Hematopoietic multipotent progenitor cell (in vitro differentiated cells): ENCODE measurements at regions not wholly inside any gene's neighbourhood (a gene's known extent, or its start where the extent isn't known, plus 50 kb on each side); places are given as distances from the start of the nearest gene placed in this dataset.
"Not testable (repeated sequence)": the region's sequence is repeated elsewhere in the genome, so short reads cannot be mapped to it uniquely, and the experiment has no call there.

Experiments used
- DNase-seq, 3 donors: peaks; one replicate each; pipeline ENCODE4 v3.0.0-alpha.2; 2011 to 2015; ENCODE audit warnings: low read depth in 2 of 3, low spot score in 2 of 3

GRCh38 chr3:86378829-86379228 is 612.1 kb downstream of the VGLL3 start:
- no peak for DNase-seq

- DNase-seq = not testable (repeated sequence)
These were observed 655.4 kb downstream of the VGLL3 start for GRCh38 chr3:86335566-86335965.

DNA sequence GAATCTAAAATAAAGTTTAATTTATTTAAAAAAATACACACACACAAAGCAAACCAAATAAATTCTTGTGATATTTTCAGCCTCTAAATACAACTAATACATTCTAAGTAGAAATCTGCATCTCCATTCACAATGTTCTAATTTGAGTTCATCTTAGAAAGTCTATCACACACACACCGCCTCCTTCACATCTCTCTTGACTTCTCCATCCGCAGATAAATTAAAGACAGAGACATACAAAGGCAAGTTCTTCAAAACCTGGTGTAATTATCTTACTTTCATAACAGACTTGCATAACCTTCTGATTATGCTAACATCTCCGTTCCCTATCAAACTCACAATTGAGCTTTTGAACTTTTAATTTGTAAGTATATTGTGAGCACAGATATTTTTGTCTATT is 657.3 kb downstream of the VGLL3 start:
- DNase-seq = no peak

DNA sequence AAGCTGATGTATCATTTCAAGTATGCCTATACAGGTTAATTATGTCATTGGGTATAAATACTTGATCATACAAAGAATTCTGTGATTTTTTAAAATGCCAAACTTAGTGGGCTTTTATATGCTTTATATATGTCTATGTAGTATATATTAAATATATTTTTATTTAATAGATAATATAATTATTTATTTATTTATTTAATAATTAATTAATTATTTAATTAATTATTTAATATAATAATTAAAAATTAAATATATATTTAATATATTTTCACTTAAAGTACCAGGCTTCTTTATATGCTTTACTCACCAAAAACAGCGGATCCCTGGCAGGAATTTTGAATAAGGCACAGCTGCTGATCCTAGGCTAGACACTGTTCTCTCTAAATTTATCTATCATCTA is 687.0 kb downstream of the VGLL3 start:
- no peak for DNase-seq

- no peak for DNase-seq
These were observed 708.7 kb downstream of the VGLL3 start for GRCh38 chr3:86282106-86282787.

GRCh38 chr3:86269364-86270155 is 721.4 kb downstream of the VGLL3 start:
- DNase-seq = no peak

- no peak for DNase-seq
These were observed 732.9 kb downstream of the VGLL3 start for GRCh38 chr3:86257955-86258641.

DNA sequence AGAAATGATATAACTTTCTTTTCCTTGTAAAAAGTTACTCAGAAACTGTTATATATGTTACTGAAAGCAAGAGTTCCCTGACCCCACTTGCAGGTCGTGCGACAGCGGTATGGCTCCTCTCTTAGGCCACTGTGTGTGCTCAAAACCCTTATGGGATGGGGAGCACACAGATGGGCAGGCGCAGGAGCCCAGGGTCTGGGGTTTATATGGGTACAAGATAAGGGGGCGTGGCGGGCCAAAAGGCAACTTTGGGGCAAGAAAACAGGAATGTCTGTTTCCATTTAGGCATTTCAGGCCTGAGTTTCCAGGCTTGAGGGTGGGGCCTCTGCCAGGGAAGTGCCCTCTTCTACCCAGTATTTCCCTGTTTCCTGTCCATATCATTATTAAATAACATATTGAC is 736.5 kb downstream of the VGLL3 start:
- DNase-seq = no peak

DNA sequence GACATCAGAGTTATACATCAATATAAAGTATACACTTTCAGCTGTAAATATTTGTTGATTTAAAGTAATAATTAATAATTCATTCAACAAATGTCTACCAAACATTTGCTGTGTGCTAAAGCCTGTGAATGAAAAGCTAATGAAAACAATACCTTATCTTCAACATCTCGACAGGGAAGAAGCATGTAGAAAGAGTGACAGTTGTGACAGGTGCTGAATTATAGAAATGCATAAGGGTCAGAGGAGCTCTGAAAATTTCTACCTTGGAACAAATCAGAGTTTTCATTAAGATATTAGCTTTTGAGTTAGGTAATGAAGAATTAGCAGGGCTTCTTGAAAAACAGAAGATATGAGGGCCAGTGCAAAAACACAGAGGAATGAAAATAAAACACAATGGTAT is 739.2 kb downstream of the VGLL3 start:
- no peak for DNase-seq

DNA sequence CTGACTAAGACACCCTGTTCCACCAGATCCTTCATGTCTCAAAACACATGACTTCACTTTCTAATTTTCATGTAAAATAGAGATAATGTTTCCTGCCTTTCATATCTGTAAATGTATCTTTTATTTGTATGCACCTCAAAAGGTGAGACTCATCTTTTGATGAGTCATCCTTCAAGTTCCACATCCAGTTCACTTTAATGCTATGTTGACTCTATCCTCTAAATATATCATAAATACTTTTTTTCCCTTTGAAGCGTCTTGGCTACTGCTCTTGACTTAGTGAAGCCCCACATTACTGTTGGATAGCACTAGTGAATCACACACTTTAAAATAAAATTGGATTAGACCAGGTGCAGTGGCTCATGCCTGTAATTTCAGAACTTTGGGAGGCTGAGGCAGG is 741.1 kb downstream of the VGLL3 start:
- no peak for DNase-seq

- DNase-seq = peak in 1 of 3 donors; percentile 7
These were observed 745.6 kb downstream of the VGLL3 start for GRCh38 chr3:86245360-86245759.

- no peak for DNase-seq
These were observed 746.0 kb downstream of the VGLL3 start for GRCh38 chr3:86244905-86245304.

GRCh38 chr3:86239946-86240345 is 751.0 kb downstream of the VGLL3 start:
- DNase-seq = no peak

GRCh38 chr3:86234506-86235254 is 756.3 kb downstream of the VGLL3 start:
- DNase-seq = peak in 1 of 3 donors; percentile 57

GRCh38 chr3:86230762-86231161 is 760.2 kb downstream of the VGLL3 start:
- DNase-seq = no peak

- DNase-seq = no peak
These were observed 761.2 kb downstream of the VGLL3 start for GRCh38 chr3:86229775-86230094.

DNA sequence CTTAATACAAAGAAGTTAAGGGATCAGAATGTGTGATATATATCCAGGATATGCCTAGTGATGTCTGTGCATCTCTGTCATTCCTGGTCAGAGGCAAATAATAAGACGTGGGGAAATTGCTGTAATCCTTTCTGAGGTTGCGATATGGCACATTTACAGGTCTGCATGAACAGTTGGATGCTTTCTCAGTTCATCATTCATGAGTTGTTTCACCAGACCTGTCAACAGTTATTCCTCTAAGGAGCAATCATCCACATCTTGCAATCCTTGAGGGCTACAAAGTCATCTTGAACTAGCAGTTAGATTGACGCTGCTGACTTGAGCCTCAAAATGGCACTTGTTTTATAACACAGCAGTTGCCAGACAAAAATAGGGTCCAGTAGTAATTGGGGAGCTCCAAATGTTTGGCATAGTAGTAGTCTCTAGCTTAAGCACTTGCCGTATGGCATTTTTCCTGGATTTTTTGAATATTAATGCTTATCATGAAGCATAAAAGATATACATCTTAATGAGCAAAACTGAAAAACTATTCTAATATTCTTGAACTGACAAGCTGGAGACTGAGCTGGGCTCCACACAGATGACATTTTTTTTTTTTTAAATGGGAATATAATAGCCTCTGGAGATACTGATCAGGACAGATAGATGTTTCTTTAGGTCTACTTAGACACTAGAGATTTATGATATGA is 761.7 kb downstream of the VGLL3 start:
- no peak for DNase-seq

DNA sequence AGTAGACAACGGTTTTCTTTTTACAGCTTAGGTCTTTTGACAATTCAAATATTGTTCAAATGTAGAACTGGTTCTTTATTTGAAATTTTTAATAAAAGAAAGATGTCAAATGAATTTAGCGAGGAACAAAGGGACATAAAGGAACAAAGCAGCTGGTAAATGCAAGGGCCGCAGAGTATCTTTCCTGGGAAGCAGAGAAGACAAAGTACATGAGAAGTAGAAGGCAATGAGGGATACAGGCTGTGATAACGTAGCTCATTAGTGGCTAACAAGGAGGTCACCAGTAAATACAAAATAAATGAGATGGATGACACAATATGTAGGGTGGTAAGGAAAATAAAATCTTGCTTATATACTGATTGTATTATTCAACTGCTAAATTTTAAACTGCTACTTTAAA is 762.8 kb downstream of the VGLL3 start:
- no peak for DNase-seq

GRCh38 chr3:86225461-86225860 is 765.5 kb downstream of the VGLL3 start:
- DNase-seq = no peak

- no peak for DNase-seq
These were observed 769.3 kb downstream of the VGLL3 start for GRCh38 chr3:86221601-86222000.

DNA sequence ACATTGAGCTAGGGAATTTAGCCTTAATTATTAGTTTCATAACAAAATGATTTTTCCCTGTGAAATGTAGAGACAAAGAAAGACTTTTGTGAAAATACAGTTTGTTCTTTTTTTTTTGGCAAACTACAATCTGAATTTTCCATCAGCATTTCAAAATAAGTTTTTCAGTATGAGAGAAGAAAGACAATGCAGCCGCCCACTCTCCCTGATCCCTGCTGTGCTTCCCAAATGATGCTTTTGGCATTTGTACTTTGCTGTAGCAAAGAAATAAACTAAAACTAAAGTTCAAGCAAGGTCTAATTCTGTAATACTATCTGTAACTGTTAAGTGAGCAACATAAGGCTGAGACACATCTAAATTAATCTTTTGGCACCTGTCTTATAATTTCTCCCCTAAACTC is 782.2 kb downstream of the VGLL3 start:
- no peak for DNase-seq
